Lung microvascular endothelial cell (primary cell): ENCODE measurements at regions not wholly inside any gene's neighbourhood (a gene's known extent, or its start where the extent isn't known, plus 50 kb on each side); places are given as distances from the start of the nearest gene placed in this dataset.
"Not testable (repeated sequence)": the region's sequence is repeated elsewhere in the genome, so short reads cannot be mapped to it uniquely, and the experiment has no call there.

Source experiments
- DNase-seq, 2 donors: peaks; one replicate each; pipeline versions ENCODE4 v3.0.0 to v3.0.0-alpha.2; 2010; ENCODE audit warnings: low read depth in 2 of 2

- DNase-seq: no peak
These were observed 297.9 kb downstream of the MED10 start for GRCh38 chr5:6080436-6080835.

- no peak for DNase-seq
These were observed 299.5 kb downstream of the MED10 start for GRCh38 chr5:6078881-6079280.

- DNase-seq: no peak
These were observed 301.8 kb downstream of the MED10 start for GRCh38 chr5:6076341-6077239.

GRCh38 chr5:6072488-6072887 lies 305.9 kb downstream of the MED10 start:
- not testable (repeated sequence) for DNase-seq

- no peak for DNase-seq
These were observed 308.7 kb downstream of the MED10 start for GRCh38 chr5:6069496-6070185.

GRCh38 chr5:6066016-6066415 lies 312.3 kb downstream of the MED10 start:
- DNase-seq: no peak

GRCh38 chr5:6059137-6059800 lies 319.1 kb downstream of the MED10 start:
- DNase-seq: no peak

- DNase-seq: no peak
These were observed 320.2 kb downstream of the MED10 start for GRCh38 chr5:6058055-6058715.

- DNase-seq: no peak
These were observed 322.1 kb downstream of the MED10 start for GRCh38 chr5:6056280-6056679.

GRCh38 chr5:6049662-6050061 lies 328.7 kb downstream of the MED10 start:
- no peak for DNase-seq

GRCh38 chr5:6048746-6049145 lies 329.6 kb downstream of the MED10 start:
- DNase-seq: no peak

- DNase-seq: no peak
These were observed 331.9 kb downstream of the MED10 start for GRCh38 chr5:6046296-6046967.

GRCh38 chr5:6043491-6044310 lies 334.6 kb downstream of the MED10 start:
- DNase-seq: no peak

- DNase-seq: no peak
These were observed 336.3 kb downstream of the MED10 start for GRCh38 chr5:6041977-6042550.

GRCh38 chr5:6039111-6039510 lies 339.2 kb downstream of the MED10 start:
- no peak for DNase-seq

- DNase-seq: no peak
These were observed 342.3 kb downstream of the MED10 start for GRCh38 chr5:6036006-6036405.

- DNase-seq: no peak
These were observed 348.5 kb downstream of the MED10 start for GRCh38 chr5:6029811-6030271.

- no peak for DNase-seq
These were observed 351.5 kb downstream of the MED10 start for GRCh38 chr5:6026766-6027406.

GRCh38 chr5:6019612-6020011 lies 358.7 kb downstream of the MED10 start:
- DNase-seq: no peak
